SH-SY5Y (cell line): ENCODE measurements at regions not wholly inside any gene's neighbourhood (a gene's known extent, or its start where the extent isn't known, plus 50 kb on each side); places are given as distances from the start of the nearest gene placed in this dataset.

Experiments
- GATA2 ChIP-seq: IDR thresholded peaks from 2 replicates; pipeline ENCODE4 v1.6.1; 2011; ENCODE audit warnings: mild to moderate bottlenecking, low read depth, low read length
- GATA3 ChIP-seq: IDR thresholded peaks from 2 replicates; pipeline ENCODE4 v1.6.1; 2011; ENCODE audit warnings: low read depth, mild to moderate bottlenecking, low read length, moderate library complexity

GRCh38 chr1:79375352-79375751 lies 368.8 kb upstream of the ADGRL4 start:
- no peak for TF ChIP-seq GATA2
- no peak for TF ChIP-seq GATA3
